BLaER1 (cell line): ENCODE measurements at regions not wholly inside any gene's neighbourhood (a gene's known extent, or its start where the extent isn't known, plus 50 kb on each side); places are given as distances from the start of the nearest gene placed in this dataset.

Source experiments
- H3K27ac ChIP-seq: shearing (Covaris generic); formaldehyde crosslinking; 2 replicates; pipeline ENCODE4 v1.8.1; 2022
- H3K27me3 ChIP-seq: shearing (Covaris generic); formaldehyde crosslinking; 2 replicates; pipeline ENCODE4 v1.8.1; 2022
- H3K36me3 ChIP-seq: shearing (Covaris generic); formaldehyde crosslinking; 2 replicates; pipeline ENCODE4 v1.8.1; 2022
- H3K4me1 ChIP-seq: shearing (Covaris generic); formaldehyde crosslinking; 2 replicates; pipeline ENCODE4 v1.8.1; 2022
- H3K4me2 ChIP-seq: shearing (Covaris generic); formaldehyde crosslinking; 2 replicates; pipeline ENCODE4 v1.8.1; 2022
- H3K4me3 ChIP-seq: shearing (Covaris generic); formaldehyde crosslinking; 2 replicates; pipeline ENCODE4 v1.8.1; 2022
- H3K9ac ChIP-seq: shearing (Covaris generic); formaldehyde crosslinking; 2 replicates; pipeline ENCODE4 v1.8.1; 2022
- H3K9me3 ChIP-seq: shearing (Covaris generic); formaldehyde crosslinking; 2 replicates; pipeline ENCODE4 v1.8.1; 2022
- H4K20me1 ChIP-seq: shearing (Covaris generic); formaldehyde crosslinking; 2 replicates; pipeline ENCODE4 v1.8.1; 2022
- Cebpa-rat ChIP-seq: shearing (Covaris generic); IDR thresholded peaks from 2 replicates; pipeline ENCODE4 v1.8.1; 2022

- no peak overlapping the region for H3K27ac ChIP-seq
- H4K20me1 ChIP-seq, result no peaks in the 10 kb centered on the region
- no peak overlapping the region for H3K4me2 ChIP-seq
- H3K4me1 ChIP-seq, result no peaks in the 10 kb centered on the region
- H3K36me3 ChIP-seq, result no peaks in the 10 kb centered on the region
- H3K9me3 ChIP-seq, result no peaks in the 10 kb centered on the region
- no peak for TF ChIP-seq Cebpa-rat
- H3K4me3 ChIP-seq, result no peak overlapping the region
- H3K27me3 ChIP-seq, result no peaks in the 10 kb centered on the region
- no peak overlapping the region for H3K9ac ChIP-seq
Measured at GRCh38 chr13:108475181-108475580, 154.2 kb upstream of the MYO16 start.

GRCh38 chr13:108477376-108477775 is 152.0 kb upstream of the MYO16 start:
- no peaks in the 10 kb centered on the region for H3K9me3 ChIP-seq
- H3K36me3 ChIP-seq, result no peaks in the 10 kb centered on the region
- no peak overlapping the region for H3K27ac ChIP-seq
- H3K4me1 ChIP-seq, result no peaks in the 10 kb centered on the region
- no peak overlapping the region for H3K4me3 ChIP-seq
- no peaks in the 10 kb centered on the region for H3K27me3 ChIP-seq
- H4K20me1 ChIP-seq, result no peaks in the 10 kb centered on the region
- no peak for TF ChIP-seq Cebpa-rat
- H3K4me2 ChIP-seq, result no peak overlapping the region
- H3K9ac ChIP-seq, result no peak overlapping the region

- no peaks in the 10 kb centered on the region for H3K36me3 ChIP-seq
- no peaks in the 10 kb centered on the region for H3K4me1 ChIP-seq
- no peak overlapping the region for H3K27ac ChIP-seq
- H3K4me2 ChIP-seq, result no peak overlapping the region
- no peak overlapping the region for H3K9ac ChIP-seq
- H3K9me3 ChIP-seq, result no peaks in the 10 kb centered on the region
- H3K4me3 ChIP-seq, result no peak overlapping the region
- no peak for TF ChIP-seq Cebpa-rat
- no peaks in the 10 kb centered on the region for H4K20me1 ChIP-seq
- H3K27me3 ChIP-seq, result no peaks in the 10 kb centered on the region
Measured at GRCh38 chr13:108478179-108478578, 151.2 kb upstream of the MYO16 start.

GRCh38 chr13:108483981-108484380 is 145.4 kb upstream of the MYO16 start:
- Histone ChIP-seq H3K36me3 (no peaks in the 10 kb centered on the region), H3K9ac (no peak overlapping the region), H3K4me1 (no peaks in the 10 kb centered on the region), H3K4me2 (no peak overlapping the region), H4K20me1 (no peaks in the 10 kb centered on the region), H3K4me3 (no peak overlapping the region), H3K9me3 (no peaks in the 10 kb centered on the region), H3K27me3 (no peaks in the 10 kb centered on the region), H3K27ac (no peak overlapping the region)
- TF ChIP-seq Cebpa-rat, result no peak

- TF ChIP-seq Cebpa-rat, result no peak
- Histone ChIP-seq H3K9ac (no peak overlapping the region), H3K27ac (no peak overlapping the region), H3K4me2 (no peak overlapping the region), H3K27me3 (no peaks in the 10 kb centered on the region), H4K20me1 (no peaks in the 10 kb centered on the region), H3K36me3 (no peaks in the 10 kb centered on the region), H3K4me1 (no peaks in the 10 kb centered on the region), H3K4me3 (no peak overlapping the region), H3K9me3 (peaks cover 4% of the 10 kb centered on the region; the same call in 1 of the 2 replicates)
Measured at GRCh38 chr13:108486096-108486495, 143.3 kb upstream of the MYO16 start.

GRCh38 chr13:108494991-108495645 is 134.3 kb upstream of the MYO16 start:
- no peaks in the 10 kb centered on the region for H3K4me1 ChIP-seq
- H3K4me2 ChIP-seq, result no peak overlapping the region
- no peak overlapping the region for H3K27ac ChIP-seq
- no peaks in the 10 kb centered on the region for H3K27me3 ChIP-seq
- peaks cover 25% of the 10 kb centered on the region for H3K9me3 ChIP-seq
- no peaks in the 10 kb centered on the region for H3K36me3 ChIP-seq
- no peaks in the 10 kb centered on the region for H4K20me1 ChIP-seq
- no peak for TF ChIP-seq Cebpa-rat
- H3K9ac ChIP-seq, result no peak overlapping the region
- H3K4me3 ChIP-seq, result no peak overlapping the region

- no peak overlapping the region for H3K4me3 ChIP-seq
- H3K4me2 ChIP-seq, result no peak overlapping the region
- H3K27me3 ChIP-seq, result no peaks in the 10 kb centered on the region
- TF ChIP-seq Cebpa-rat, result no peak
- H3K27ac ChIP-seq, result no peak overlapping the region
- no peaks in the 10 kb centered on the region for H3K36me3 ChIP-seq
- no peaks in the 10 kb centered on the region for H3K4me1 ChIP-seq
- peaks cover 24% of the 10 kb centered on the region for H3K9me3 ChIP-seq
- no peaks in the 10 kb centered on the region for H4K20me1 ChIP-seq
- no peak overlapping the region for H3K9ac ChIP-seq
Measured at GRCh38 chr13:108495646-108496361, 133.6 kb upstream of the MYO16 start.

- Histone ChIP-seq H3K4me2 (no peak overlapping the region), H4K20me1 (no peaks in the 10 kb centered on the region), H3K27me3 (no peaks in the 10 kb centered on the region), H3K9me3 (peaks cover 21% of the 10 kb centered on the region), H3K4me1 (no peaks in the 10 kb centered on the region), H3K9ac (no peak overlapping the region), H3K4me3 (no peak overlapping the region), H3K27ac (no peak overlapping the region), H3K36me3 (no peaks in the 10 kb centered on the region)
- TF ChIP-seq Cebpa-rat, result no peak
Measured at GRCh38 chr13:108496362-108497210, 132.8 kb upstream of the MYO16 start.

GRCh38 chr13:108500711-108501110 is 128.7 kb upstream of the MYO16 start:
- H3K27me3 ChIP-seq, result no peaks in the 10 kb centered on the region
- peaks cover 9% of the 10 kb centered on the region for H3K9me3 ChIP-seq
- H4K20me1 ChIP-seq, result no peaks in the 10 kb centered on the region
- no peak for TF ChIP-seq Cebpa-rat
- no peaks in the 10 kb centered on the region for H3K4me1 ChIP-seq
- no peaks in the 10 kb centered on the region for H3K36me3 ChIP-seq
- no peak overlapping the region for H3K4me2 ChIP-seq
- no peak overlapping the region for H3K9ac ChIP-seq
- H3K27ac ChIP-seq, result no peak overlapping the region
- no peak overlapping the region for H3K4me3 ChIP-seq

- Histone ChIP-seq H3K9ac (no peak overlapping the region), H3K9me3 (no peaks in the 10 kb centered on the region), H4K20me1 (no peaks in the 10 kb centered on the region), H3K27me3 (no peaks in the 10 kb centered on the region), H3K27ac (no peak overlapping the region), H3K4me2 (no peak overlapping the region), H3K4me1 (no peaks in the 10 kb centered on the region), H3K36me3 (no peaks in the 10 kb centered on the region), H3K4me3 (no peak overlapping the region)
- no peak for TF ChIP-seq Cebpa-rat
Measured at GRCh38 chr13:108508263-108508662, 121.1 kb upstream of the MYO16 start.
